ENCODE measurements at regions not wholly inside any gene's neighbourhood (a gene's known extent, or its start where the extent isn't known, plus 50 kb on each side); places are given as distances from the start of the nearest gene placed in this dataset.

- no peaks in the 10 kb centered on the region for H3K27me3 Mint-ChIP-seq
- 67% methylated on average over 1 of the region's 1 CpG for WGBS (ENCODE audit: insufficient coverage)
Measured at GRCh38 chr2:5995832-5996231, 303.6 kb downstream of the SOX11 start.

GRCh38 chr2:6008186-6008585 lies 316.0 kb downstream of the SOX11 start:
- Histone ChIP-seq H3K9ac (ENCODE audit: low read length) (no peak overlapping the region), H3K9me3 (ENCODE audit: control extremely low read depth in 1 of 3, control insufficient read depth in 2 of 3, insufficient read depth in 1 of 3, low read length in 2 of 3) (no peaks in the 10 kb centered on the region), H3K4me3 (ENCODE audit: control extremely low read depth in 1 of 5, extremely low read depth in 1 of 5, insufficient read depth in 1 of 5, low read depth in 2 of 5, low read length in 4 of 5) (no peak overlapping the region), H3K4me2 (replicated peaks; ENCODE audit: low read depth, low read length, poor library complexity, severe bottlenecking) (no peak overlapping the region), H2AFZ (ENCODE audit: insufficient read depth, low read depth, low read length, poor library complexity, severe bottlenecking) (no peak overlapping the region), H4K20me1 (ENCODE audit: control insufficient read depth, insufficient read depth, low read length, poor library complexity, severe bottlenecking) (no peaks in the 10 kb centered on the region), H3K27ac (ENCODE audit: low read length in 2 of 2) (no peak overlapping the region), H3K27me3 (replicated peaks in 1 of 4; ENCODE audit: control extremely low read depth in 1 of 4, control insufficient read depth in 3 of 4, insufficient read depth in 4 of 4, low read length in 3 of 4) (no peaks in the 10 kb centered on the region), H3K79me2 (ENCODE audit: control insufficient read depth, insufficient read depth, low read length) (no peaks in the 10 kb centered on the region), H3K4me1 (ENCODE audit: control insufficient read depth in 2 of 2, insufficient read depth in 2 of 2, low read length in 2 of 2) (no peaks in the 10 kb centered on the region), H3K36me3 (replicated peaks in 1 of 2; ENCODE audit: control extremely low read depth in 1 of 2, control insufficient read depth in 1 of 2, extremely low read depth in 1 of 2, insufficient read depth in 2 of 2, low read length in 1 of 2) (no peaks in the 10 kb centered on the region)
- no peaks in the 10 kb centered on the region for H3K9me3 Mint-ChIP-seq (ENCODE audit: insufficient read depth)
- TF ChIP-seq, protein P1, sequence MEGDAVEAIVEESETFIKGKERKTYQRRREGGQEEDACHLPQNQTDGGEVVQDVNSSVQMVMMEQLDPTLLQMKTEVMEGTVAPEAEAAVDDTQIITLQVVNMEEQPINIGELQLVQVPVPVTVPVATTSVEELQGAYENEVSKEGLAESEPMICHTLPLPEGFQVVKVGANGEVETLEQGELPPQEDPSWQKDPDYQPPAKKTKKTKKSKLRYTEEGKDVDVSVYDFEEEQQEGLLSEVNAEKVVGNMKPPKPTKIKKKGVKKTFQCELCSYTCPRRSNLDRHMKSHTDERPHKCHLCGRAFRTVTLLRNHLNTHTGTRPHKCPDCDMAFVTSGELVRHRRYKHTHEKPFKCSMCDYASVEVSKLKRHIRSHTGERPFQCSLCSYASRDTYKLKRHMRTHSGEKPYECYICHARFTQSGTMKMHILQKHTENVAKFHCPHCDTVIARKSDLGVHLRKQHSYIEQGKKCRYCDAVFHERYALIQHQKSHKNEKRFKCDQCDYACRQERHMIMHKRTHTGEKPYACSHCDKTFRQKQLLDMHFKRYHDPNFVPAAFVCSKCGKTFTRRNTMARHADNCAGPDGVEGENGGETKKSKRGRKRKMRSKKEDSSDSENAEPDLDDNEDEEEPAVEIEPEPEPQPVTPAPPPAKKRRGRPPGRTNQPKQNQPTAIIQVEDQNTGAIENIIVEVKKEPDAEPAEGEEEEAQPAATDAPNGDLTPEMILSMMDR (IDR thresholded peaks at IDR 0.05) = no peak
- no peak for TF ChIP-seq EZH2 (IDR thresholded peaks at IDR 0.05; ENCODE audit: borderline replicate concordance, insufficient read depth, low read depth, low read length, poor library complexity, severe bottlenecking)
- no peak overlapping the region for H3K27ac Mint-ChIP-seq
- WGBS (ENCODE audit: insufficient coverage) = 96% methylated on average over 2 of the region's 2 CpGs
- no peaks in the 10 kb centered on the region for H3K27me3 Mint-ChIP-seq
- intact Hi-C loops (cut with micrococcal nuclease) = no loop called here
- no peak overlapping the region for H3K4me3 Mint-ChIP-seq
- H3K4me1 Mint-ChIP-seq = no peaks in the 10 kb centered on the region
- CTCF ChIA-PET = no interaction called here
- DNase-seq = no peak
- POLR2A ChIA-PET = no interaction called here
- no peak for ATAC-seq (ENCODE audit: low read depth)

More at GRCh38 chr2:5995832-5996231, 303.6 kb downstream of the SOX11 start:
- Mint-ChIP-seq H3K4me3 (no peak overlapping the region), H3K27ac (no peak overlapping the region), H3K4me1 (no peaks in the 10 kb centered on the region), H3K9me3 (ENCODE audit: insufficient read depth) (no peaks in the 10 kb centered on the region)
- ATAC-seq (ENCODE audit: low read depth) = no peak
- Histone ChIP-seq H3K9me3 (ENCODE audit: control extremely low read depth in 1 of 3, control insufficient read depth in 2 of 3, insufficient read depth in 1 of 3, low read length in 2 of 3) (peaks cover 0 to 3% (median 0%) of the 10 kb centered on the region in 3 donors), H3K79me2 (ENCODE audit: control insufficient read depth, insufficient read depth, low read length) (no peaks in the 10 kb centered on the region), H3K4me3 (ENCODE audit: control extremely low read depth in 1 of 5, extremely low read depth in 1 of 5, insufficient read depth in 1 of 5, low read depth in 2 of 5, low read length in 4 of 5) (no peak overlapping the region), H3K36me3 (replicated peaks in 1 of 2; ENCODE audit: control extremely low read depth in 1 of 2, control insufficient read depth in 1 of 2, extremely low read depth in 1 of 2, insufficient read depth in 2 of 2, low read length in 1 of 2) (no peaks in the 10 kb centered on the region), H4K20me1 (ENCODE audit: control insufficient read depth, insufficient read depth, low read length, poor library complexity, severe bottlenecking) (no peaks in the 10 kb centered on the region), H3K4me1 (ENCODE audit: control insufficient read depth in 2 of 2, insufficient read depth in 2 of 2, low read length in 2 of 2) (no peaks in the 10 kb centered on the region), H3K4me2 (replicated peaks; ENCODE audit: low read depth, low read length, poor library complexity, severe bottlenecking) (no peak overlapping the region), H3K27me3 (replicated peaks in 1 of 4; ENCODE audit: control extremely low read depth in 1 of 4, control insufficient read depth in 3 of 4, insufficient read depth in 4 of 4, low read length in 3 of 4) (no peaks in the 10 kb centered on the region), H2AFZ (ENCODE audit: insufficient read depth, low read depth, low read length, poor library complexity, severe bottlenecking) (no peak overlapping the region), H3K9ac (ENCODE audit: low read length) (no peak overlapping the region), H3K27ac (ENCODE audit: low read length in 2 of 2) (no peak overlapping the region)
- TF ChIP-seq EZH2 (IDR thresholded peaks at IDR 0.05; ENCODE audit: borderline replicate concordance, insufficient read depth, low read depth, low read length, poor library complexity, severe bottlenecking) = no peak
- TF ChIP-seq, protein P1 (IDR thresholded peaks at IDR 0.05) = no peak
- no peak for DNase-seq
- intact Hi-C loops (cut with micrococcal nuclease) = no loop called here
- ChIA-PET CTCF (no interaction called here), POLR2A (no interaction called here)

All from B cell (primary cell).